HepG2 (cell line): ENCODE measurements at regions not wholly inside any gene's neighbourhood (a gene's known extent, or its start where the extent isn't known, plus 50 kb on each side); places are given as distances from the start of the nearest gene placed in this dataset.

Experiments used
- BHLHE40 ChIP-seq: IDR thresholded peaks from 2 replicates; pipeline ENCODE4 v1.6.1; 2011; ENCODE audit warnings: low read length, improper control_type of control experiment
- EHMT2 ChIP-seq: fragments of 200-600 bp; sonication (generic); IDR thresholded peaks from 2 replicates; pipeline ENCODE4 v1.7.0; 2017; ENCODE audit warnings: antibody characterized with exemption, low read depth, low read length, borderline replicate concordance
- ETV6 ChIP-seq: sonication (generic); formaldehyde crosslinking; conservative IDR thresholded peaks from 2 replicates; pipeline ENCODE4 v1.4.0; 2020; ENCODE audit warnings: missing genetic modification reagents
- NCOA1 ChIP-seq: sonication (generic); formaldehyde crosslinking; IDR thresholded peaks from 2 replicates; pipeline ENCODE4 v1.9.0; 2021; ENCODE audit warnings: missing genetic modification reagents
- POLR2A ChIP-seq, 2 experiments: IDR thresholded peaks; 2 replicates each; pipeline ENCODE4 v1.6.1; 2011; ENCODE audit warnings: low read depth in 2 of 2, low read length in 2 of 2, mild to moderate bottlenecking in 1 of 2, moderate library complexity in 1 of 2; ENCODE audit not compliant: insufficient read depth in 1 of 2
- ZNF10 ChIP-seq: sonication (generic); formaldehyde crosslinking; IDR thresholded peaks from 2 replicates; pipeline ENCODE4 v1.4.0; 2020; ENCODE audit warnings: mild to moderate bottlenecking, low read depth, missing genetic modification reagents, borderline replicate concordance
- ZNF33B ChIP-seq: sonication (generic); formaldehyde crosslinking; IDR thresholded peaks from 2 replicates; pipeline ENCODE4 v1.5.1; 2020; ENCODE audit warnings: mild to moderate bottlenecking, missing genetic modification reagents
- ZNF816 ChIP-seq: sonication (generic); formaldehyde crosslinking; IDR thresholded peaks from 2 replicates; pipeline ENCODE4 v1.8.0; 2022; ENCODE audit warnings: missing genetic modification reagents, mild to moderate bottlenecking, borderline replicate concordance

DNA sequence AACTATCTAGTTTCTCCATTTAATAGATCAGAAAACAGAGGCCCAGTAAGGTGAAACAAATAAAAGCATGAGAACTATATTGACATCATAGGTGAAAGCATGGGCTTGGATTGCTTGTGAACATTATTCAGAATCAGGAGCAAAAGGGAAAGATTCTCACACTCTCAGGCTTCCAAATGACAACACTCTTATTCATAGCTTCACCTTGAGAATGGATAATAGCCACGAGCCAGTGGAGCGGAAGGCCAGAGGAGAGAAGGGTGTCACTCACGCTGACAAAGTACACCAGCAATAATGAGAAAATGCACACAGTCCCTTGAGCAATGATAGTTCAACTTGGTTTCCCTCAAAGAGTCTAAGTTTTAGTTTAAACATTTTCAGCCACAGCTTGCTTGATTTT is 339.0 kb downstream of the TPBG start:
- TF ChIP-seq EHMT2 (no peak), ZNF816 (CRISPR knock-in tag) (no peak), BHLHE40 (no peak), ZNF10 (no peak), ETV6 (CRISPR knock-in tag) (no peak), ZNF33B (no peak), NCOA1 (no peak), POLR2A (IDR thresholded peaks at IDR 0.05; ENCODE audit: insufficient read depth in 1 of 2, low read depth in 2 of 2, low read length in 2 of 2) (no peak)
